ENCODE measurements at regions not wholly inside any gene's neighbourhood (a gene's known extent, or its start where the extent isn't known, plus 50 kb on each side); places are given as distances from the start of the nearest gene placed in this dataset.

DNA sequence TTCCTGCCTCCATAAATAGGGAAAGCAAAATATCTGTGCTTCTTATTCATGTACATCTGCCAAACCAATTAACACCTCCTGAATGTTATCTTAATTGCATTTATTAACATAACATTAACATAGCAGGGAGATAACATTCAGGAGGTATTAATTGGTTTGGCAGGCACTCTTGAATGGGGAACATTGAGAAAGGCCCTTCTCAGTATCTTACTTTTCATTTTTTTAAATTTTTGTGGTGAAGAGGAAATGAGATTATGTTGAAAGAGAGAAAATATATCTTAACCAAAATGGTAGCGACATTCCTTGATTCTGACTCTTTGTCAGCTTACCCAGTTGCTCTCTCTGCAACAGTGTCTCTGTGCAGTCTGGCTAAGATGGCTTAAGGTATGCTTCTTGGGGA, 100.4 kb upstream of the TLE1 start:
- TF ChIP-seq EZH2 (IDR thresholded peaks at IDR 0.05; ENCODE audit: borderline replicate concordance, low read depth, low read length, poor library complexity, severe bottlenecking), result no peak
- TF ChIP-seq, protein P1, sequence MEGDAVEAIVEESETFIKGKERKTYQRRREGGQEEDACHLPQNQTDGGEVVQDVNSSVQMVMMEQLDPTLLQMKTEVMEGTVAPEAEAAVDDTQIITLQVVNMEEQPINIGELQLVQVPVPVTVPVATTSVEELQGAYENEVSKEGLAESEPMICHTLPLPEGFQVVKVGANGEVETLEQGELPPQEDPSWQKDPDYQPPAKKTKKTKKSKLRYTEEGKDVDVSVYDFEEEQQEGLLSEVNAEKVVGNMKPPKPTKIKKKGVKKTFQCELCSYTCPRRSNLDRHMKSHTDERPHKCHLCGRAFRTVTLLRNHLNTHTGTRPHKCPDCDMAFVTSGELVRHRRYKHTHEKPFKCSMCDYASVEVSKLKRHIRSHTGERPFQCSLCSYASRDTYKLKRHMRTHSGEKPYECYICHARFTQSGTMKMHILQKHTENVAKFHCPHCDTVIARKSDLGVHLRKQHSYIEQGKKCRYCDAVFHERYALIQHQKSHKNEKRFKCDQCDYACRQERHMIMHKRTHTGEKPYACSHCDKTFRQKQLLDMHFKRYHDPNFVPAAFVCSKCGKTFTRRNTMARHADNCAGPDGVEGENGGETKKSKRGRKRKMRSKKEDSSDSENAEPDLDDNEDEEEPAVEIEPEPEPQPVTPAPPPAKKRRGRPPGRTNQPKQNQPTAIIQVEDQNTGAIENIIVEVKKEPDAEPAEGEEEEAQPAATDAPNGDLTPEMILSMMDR (conservative IDR thresholded peaks at IDR 0.05; ENCODE audit: low read depth, low read length), result no peak
